H1 (cell line): ENCODE measurements at regions not wholly inside any gene's neighbourhood (a gene's known extent, or its start where the extent isn't known, plus 50 kb on each side); places are given as distances from the start of the nearest gene placed in this dataset.

ENCODE experiments used
- CTCF ChIA-PET: fragments of 300-600 bp; sonication (Branson Sonifier 250); formaldehyde crosslinking; loops from one replicate; lab custom pipeline; 2021; ENCODE audit not compliant: partially characterized antibody; lab: Charles Lee
- POLR2A ChIA-PET: fragments of 300-600 bp; sonication (Branson Sonifier 250); formaldehyde crosslinking; loops from one replicate; lab custom pipeline; 2021; ENCODE audit warnings: inconsistent platforms; ENCODE audit not compliant: partially characterized antibody; lab: Charles Lee
- DNase-seq, 2 experiments: peaks; one replicate each; pipeline versions ENCODE4 v3.0.0 to v3.0.0-alpha.2; 2010 to 2022; ENCODE audit warnings: low spot score in 2 of 2, low read depth in 1 of 2, mixed read lengths in 1 of 2
- FAIRE-seq: peaks from 2 replicates; lab custom pipeline; 2011; peaks lifted over from hg19 to GRCh38; lab: Jason Lieb, UNC
- H2AFZ ChIP-seq: 2 replicates; pipeline ENCODE4 v1.8.1; 2012; ENCODE audit warnings: low read length, inconsistent platforms
- H2AK5ac ChIP-seq: 2 replicates; pipeline ENCODE4 v1.6.1; 2013; ENCODE audit warnings: low read depth, low read length
- H2BK120ac ChIP-seq: replicated peaks from 2 replicates; pipeline ENCODE3; 2013; ENCODE audit warnings: low read depth, low read length, inconsistent platforms
- H2BK12ac ChIP-seq: 2 replicates; pipeline ENCODE4 v1.6.1; 2013; ENCODE audit warnings: low read depth, low read length
- H2BK15ac ChIP-seq: 2 replicates; pipeline ENCODE4 v1.6.1; 2013; ENCODE audit warnings: low read length
- H2BK20ac ChIP-seq: 2 replicates; pipeline ENCODE4 v1.6.1; 2013; ENCODE audit warnings: low read length
- H2BK5ac ChIP-seq: 2 replicates; pipeline ENCODE4 v1.6.1; 2013; ENCODE audit warnings: low read depth, low read length
- H3K14ac ChIP-seq: 2 replicates; pipeline ENCODE4 v1.6.1; 2013; ENCODE audit warnings: inconsistent platforms; ENCODE audit not compliant: insufficient read length
- H3K18ac ChIP-seq: 2 replicates; pipeline ENCODE4 v1.6.1; 2013; ENCODE audit warnings: low read length; ENCODE audit errors: extremely low read depth
- H3K23ac ChIP-seq: 2 replicates; pipeline ENCODE4 v1.6.1; 2013; ENCODE audit warnings: inconsistent platforms; ENCODE audit not compliant: insufficient read length
- H3K23me2 ChIP-seq: 2 replicates; pipeline ENCODE4 v1.6.1; 2013; ENCODE audit warnings: low read depth, low read length
- H3K27ac ChIP-seq: 2 replicates; pipeline ENCODE4 v1.6.1; 2011; ENCODE audit warnings: low read depth, low read length, inconsistent platforms
- H3K27me3 ChIP-seq, 4 experiments: replicated peaks in 1 of 4; 1 replicate in 1 of 4; 2 replicates in 3 of 4; pipeline versions ENCODE4 v1.6.1 to v1.8.1; 2011 to 2013; ENCODE audit warnings: low read length in 3 of 4, mild to moderate bottlenecking in 3 of 4, inconsistent platforms in 2 of 4, mixed read lengths in 2 of 4, moderate library complexity in 1 of 4; ENCODE audit not compliant: control insufficient read depth in 3 of 4, insufficient read depth in 3 of 4; ENCODE audit errors: extremely low read depth in 1 of 4
- H3K36me3 ChIP-seq, 4 experiments: 2 replicates each; pipeline versions ENCODE4 v1.6.1 to v1.8.1; 2011 to 2013; ENCODE audit warnings: mild to moderate bottlenecking in 4 of 4, low read length in 3 of 4, moderate library complexity in 2 of 4, control low read depth in 1 of 4, inconsistent platforms in 1 of 4; ENCODE audit not compliant: insufficient read depth in 4 of 4, control insufficient read depth in 2 of 4
- H3K4ac ChIP-seq: replicated peaks from 2 replicates; pipeline ENCODE3; 2013; ENCODE audit warnings: low read length, low read depth, mixed read lengths, inconsistent platforms; ENCODE audit not compliant: insufficient read length
- H3K4me1 ChIP-seq, 4 experiments: replicated peaks in 1 of 4; 1 replicate in 1 of 4; 2 replicates in 3 of 4; pipeline versions ENCODE4 v1.6.1 to v1.8.1; 2011 to 2013; ENCODE audit warnings: low read length in 3 of 4, inconsistent platforms in 2 of 4, mixed read lengths in 1 of 4; ENCODE audit not compliant: insufficient read depth in 4 of 4, control insufficient read depth in 3 of 4
- H3K4me2 ChIP-seq, 2 experiments: 2 replicates each; pipeline versions ENCODE4 v1.6.1 to v1.8.1; 2011 to 2013; ENCODE audit warnings: low read depth in 2 of 2, low read length in 2 of 2, control low read depth in 1 of 2, inconsistent platforms in 1 of 2, mild to moderate bottlenecking in 1 of 2; ENCODE audit not compliant: insufficient read depth in 1 of 2
- H3K4me3 ChIP-seq, 4 experiments: fragments of 200-600, 300-600 bp in 1 of 4; sonication (generic), shearing (Covaris generic), sonication (Bioruptor Twin) in 1 of 4; 2 replicates each; pipeline versions ENCODE4 v1.5.1 to v1.8.1; 2011 to 2016; ENCODE audit warnings: low read length in 4 of 4, low read depth in 3 of 4, control low read depth in 2 of 4, inconsistent platforms in 2 of 4, mild to moderate bottlenecking in 2 of 4, mixed read lengths in 1 of 4, moderate library complexity in 1 of 4; ENCODE audit not compliant: insufficient read depth in 2 of 4; ENCODE audit errors: extremely low read depth in 1 of 4
- H3K56ac ChIP-seq: replicated peaks from 2 replicates; pipeline ENCODE3; 2013; ENCODE audit warnings: low read depth, mild to moderate bottlenecking, mixed read lengths, low read length, inconsistent platforms; ENCODE audit not compliant: insufficient read length
- H3K79me1 ChIP-seq: 2 replicates; pipeline ENCODE4 v1.6.1; 2013; ENCODE audit warnings: low read depth, low read length, control low read depth
- H3K79me2 ChIP-seq, 2 experiments: 2 replicates each; pipeline versions ENCODE4 v1.6.1 to v1.8.1; 2012 to 2013; ENCODE audit warnings: low read length in 2 of 2, mild to moderate bottlenecking in 2 of 2, inconsistent platforms in 1 of 2; ENCODE audit not compliant: insufficient read depth in 2 of 2, control insufficient read depth in 1 of 2
- H3K9ac ChIP-seq, 4 experiments: replicated peaks in 1 of 4; 1 replicate in 1 of 4; 2 replicates in 3 of 4; pipeline versions ENCODE4 v1.6.1 to v1.8.1; 2011 to 2013; ENCODE audit warnings: low read depth in 3 of 4, low read length in 3 of 4, control low read depth in 2 of 4, mild to moderate bottlenecking in 2 of 4, moderate library complexity in 2 of 4, inconsistent platforms in 1 of 4; ENCODE audit errors: extremely low read depth in 1 of 4
- H3K9me3 ChIP-seq, 2 experiments: 2 replicates each; pipeline versions ENCODE4 v1.6.1 to v1.8.1; 2012 to 2013; ENCODE audit warnings: mild to moderate bottlenecking in 2 of 2, moderate library complexity in 2 of 2, control low read depth in 1 of 2, inconsistent platforms in 1 of 2, low read depth in 1 of 2, low read length in 1 of 2, mixed read lengths in 1 of 2; ENCODE audit not compliant: insufficient read depth in 2 of 2
- H4K20me1 ChIP-seq, 2 experiments: replicated peaks in 1 of 2; 2 replicates each; pipeline versions ENCODE3 to v1.8.1; 2011 to 2013; ENCODE audit warnings: inconsistent platforms in 2 of 2, low read length in 2 of 2, mild to moderate bottlenecking in 1 of 2; ENCODE audit not compliant: insufficient read depth in 2 of 2, control insufficient read depth in 1 of 2
- H4K5ac ChIP-seq: 2 replicates; pipeline ENCODE4 v1.6.1; 2013; ENCODE audit warnings: low read length, low read depth, mixed read lengths, inconsistent platforms; ENCODE audit not compliant: insufficient read length
- H4K8ac ChIP-seq: 2 replicates; pipeline ENCODE4 v1.8.0; 2013; ENCODE audit warnings: mild to moderate bottlenecking, moderate library complexity, low read length, inconsistent platforms; ENCODE audit not compliant: insufficient read depth; ENCODE audit errors: extremely low read depth
- H4K91ac ChIP-seq: replicated peaks from 2 replicates; pipeline ENCODE3; 2013; ENCODE audit warnings: low read length, mixed read lengths, inconsistent platforms; ENCODE audit not compliant: insufficient read length
- CBX5 ChIP-seq: fragments of 300-800, 300-1000 bp; sonication (generic); IDR thresholded peaks from 2 replicates; pipeline ENCODE4 v1.7.1; 2016; ENCODE audit warnings: antibody characterized with exemption, low read length, low read depth
- CTBP2 ChIP-seq: IDR thresholded peaks from 2 replicates; pipeline ENCODE4 v1.7.0; 2011; ENCODE audit warnings: borderline replicate concordance, mild to moderate bottlenecking, moderate library complexity, mixed read lengths, low read length; ENCODE audit not compliant: insufficient read depth, insufficient read length
- GABPA ChIP-seq: IDR thresholded peaks from 2 replicates; pipeline ENCODE4 v1.6.1; 2011; ENCODE audit warnings: mild to moderate bottlenecking, low read length, moderate library complexity, borderline replicate concordance; ENCODE audit not compliant: insufficient read depth
- NANOG ChIP-seq: IDR thresholded peaks from 2 replicates; pipeline ENCODE4 v1.6.1; 2011; ENCODE audit warnings: low read length, low read depth, mild to moderate bottlenecking, inconsistent platforms; ENCODE audit not compliant: insufficient read depth, poor library complexity, severe bottlenecking
- NRF1 ChIP-seq: IDR thresholded peaks from 2 replicates; pipeline ENCODE4 v1.6.1; 2011; ENCODE audit warnings: mild to moderate bottlenecking, low read depth, low read length, improper control_type of control experiment
- POLR2A ChIP-seq, 2 experiments: IDR thresholded peaks; 1 replicate in 1 of 2; 2 replicates in 1 of 2; pipeline ENCODE4 v1.6.1; 2011; ENCODE audit warnings: low read depth in 2 of 2, low read length in 2 of 2, mild to moderate bottlenecking in 2 of 2; ENCODE audit errors: control extremely low read depth in 1 of 2
- RFX5 ChIP-seq: IDR thresholded peaks from 2 replicates; pipeline ENCODE4 v1.6.1; 2011; ENCODE audit warnings: low read depth, low read length, improper control_type of control experiment, borderline replicate concordance
- RXRA ChIP-seq: IDR thresholded peaks from 2 replicates; pipeline ENCODE4 v1.6.1; 2011; ENCODE audit warnings: low read depth, mild to moderate bottlenecking, low read length, moderate library complexity; ENCODE audit not compliant: insufficient read depth
- SIRT6 ChIP-seq: IDR thresholded peaks from one replicate; pipeline ENCODE4 v1.7.1; 2012; ENCODE audit warnings: low read length, inconsistent platforms
- SP2 ChIP-seq: IDR thresholded peaks from 2 replicates; pipeline ENCODE4 v1.6.1; 2012; ENCODE audit warnings: mild to moderate bottlenecking, low read length, inconsistent platforms

DNA sequence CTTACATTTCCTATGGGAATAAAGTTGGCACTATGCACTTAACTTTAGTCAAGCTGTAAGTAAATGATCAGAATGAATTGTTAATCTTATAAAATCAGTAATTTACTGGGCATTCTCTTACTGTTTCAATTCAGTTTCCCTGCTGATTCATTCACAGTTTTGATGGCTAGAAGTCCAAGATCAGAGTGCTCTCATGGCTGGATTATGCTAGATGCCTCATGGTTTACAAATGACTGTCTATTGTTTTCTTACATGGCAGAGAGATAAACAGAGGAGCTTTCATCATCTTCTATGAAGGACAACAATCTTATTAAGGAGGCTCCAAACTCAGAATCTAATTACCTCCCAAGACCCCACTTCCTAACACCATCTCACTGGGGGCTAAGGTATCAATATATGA is 135.1 kb upstream of the CARD18 start:
- Histone ChIP-seq H2BK20ac (no peak overlapping the region), H3K79me2 (no peaks in the 10 kb centered on the region), H2AK5ac (no peak overlapping the region), H3K27ac (no peak overlapping the region), H3K27me3 (no peaks in the 10 kb centered on the region), H2BK12ac (no peak overlapping the region), H2BK120ac (no peak overlapping the region), H4K5ac (no peak overlapping the region), H3K9ac (no peak overlapping the region), H4K8ac (no peak overlapping the region), H3K14ac (no peak overlapping the region), H3K4ac (no peak overlapping the region), H3K4me2 (no peak overlapping the region), H2AFZ (no peak overlapping the region), H4K20me1 (no peaks in the 10 kb centered on the region), H3K4me3 (no peak overlapping the region), H3K56ac (no peak overlapping the region), H2BK5ac (no peak overlapping the region), H3K23ac (no peak overlapping the region), H3K23me2 (no peaks in the 10 kb centered on the region), H3K36me3 (no peaks in the 10 kb centered on the region), H4K91ac (no peak overlapping the region), H2BK15ac (no peak overlapping the region), H3K9me3 (no peaks in the 10 kb centered on the region), H3K4me1 (no peaks in the 10 kb centered on the region), H3K79me1 (no peaks in the 10 kb centered on the region), H3K18ac (no peak overlapping the region)
- FAIRE-seq (no peak), DNase-seq (no peak)
- ChIA-PET POLR2A (no interaction called here), CTCF (no interaction called here)
- TF ChIP-seq GABPA: no peak
- no peak for TF ChIP-seq CBX5
- TF ChIP-seq RXRA: no peak
- TF ChIP-seq NANOG: no peak
- TF ChIP-seq SP2: no peak
- no peak for TF ChIP-seq CTBP2
- no peak for TF ChIP-seq SIRT6
- TF ChIP-seq NRF1: no peak
- no peak for TF ChIP-seq POLR2A (IDR thresholded peaks at IDR 0.05; ENCODE audit: control extremely low read depth in 1 of 2, low read depth in 2 of 2, low read length in 2 of 2)
- TF ChIP-seq RFX5: no peak
